ENCODE measurements at regions not wholly inside any gene's neighbourhood (a gene's known extent, or its start where the extent isn't known, plus 50 kb on each side); places are given as distances from the start of the nearest gene placed in this dataset.

GRCh38 chr5:23367874-23368273 is 139.5 kb upstream of the PRDM9 start:
- no peak for DNase-seq (ENCODE audit: low read depth)

- no peak for DNase-seq (ENCODE audit: low read depth)
These were observed 154.1 kb upstream of the PRDM9 start for GRCh38 chr5:23353286-23353685.

- DNase-seq (ENCODE audit: low read depth): no peak
These were observed 155.0 kb upstream of the PRDM9 start for GRCh38 chr5:23352446-23352845.

GRCh38 chr5:23343121-23343520 is 164.3 kb upstream of the PRDM9 start:
- no peak for DNase-seq (ENCODE audit: low read depth)

GRCh38 chr5:23332650-23333251 is 174.7 kb upstream of the PRDM9 start:
- DNase-seq (ENCODE audit: low read depth): no peak

- DNase-seq (ENCODE audit: low read depth): no peak
These were observed 176.7 kb upstream of the PRDM9 start for GRCh38 chr5:23330726-23331125.

- no peak for DNase-seq (ENCODE audit: low read depth)
These were observed 187.5 kb upstream of the PRDM9 start for GRCh38 chr5:23319901-23320300.

- DNase-seq (ENCODE audit: low read depth): no peak
These were observed 188.4 kb upstream of the PRDM9 start for GRCh38 chr5:23318960-23319359.

GRCh38 chr5:23318166-23318565 is 189.2 kb upstream of the PRDM9 start:
- no peak for DNase-seq (ENCODE audit: low read depth)

GRCh38 chr5:23316060-23316591 is 191.3 kb upstream of the PRDM9 start:
- no peak for DNase-seq (ENCODE audit: low read depth)

- DNase-seq (ENCODE audit: low read depth): no peak
These were observed 192.6 kb upstream of the PRDM9 start for GRCh38 chr5:23314827-23315226.

GRCh38 chr5:23305055-23305454 is 202.4 kb upstream of the PRDM9 start:
- no peak for DNase-seq (ENCODE audit: low read depth)

- DNase-seq (ENCODE audit: low read depth): no peak
These were observed 203.6 kb upstream of the PRDM9 start for GRCh38 chr5:23303836-23304235.

GRCh38 chr5:23303435-23303834 is 204.0 kb upstream of the PRDM9 start:
- DNase-seq (ENCODE audit: low read depth): no peak

- no peak for DNase-seq (ENCODE audit: low read depth)
These were observed 205.0 kb upstream of the PRDM9 start for GRCh38 chr5:23302438-23302837.

- no peak for DNase-seq (ENCODE audit: low read depth)
These were observed 218.2 kb upstream of the PRDM9 start for GRCh38 chr5:23289162-23289561.

GRCh38 chr5:23284656-23285055 is 222.8 kb upstream of the PRDM9 start:
- no peak for DNase-seq (ENCODE audit: low read depth)

GRCh38 chr5:23274171-23274570 is 233.2 kb upstream of the PRDM9 start:
- no peak for DNase-seq (ENCODE audit: low read depth)

GRCh38 chr5:23269981-23270380 is 237.4 kb upstream of the PRDM9 start:
- no peak for DNase-seq (ENCODE audit: low read depth)

GRCh38 chr5:23268136-23268535 is 239.3 kb upstream of the PRDM9 start:
- no peak for DNase-seq (ENCODE audit: low read depth)

- DNase-seq (ENCODE audit: low read depth): no peak
These were observed 246.8 kb upstream of the PRDM9 start for GRCh38 chr5:23260621-23261020.

- DNase-seq (ENCODE audit: low read depth): no peak
These were observed 249.8 kb upstream of the PRDM9 start for GRCh38 chr5:23257656-23258055.

- DNase-seq (ENCODE audit: low read depth): no peak
These were observed 253.7 kb upstream of the PRDM9 start for GRCh38 chr5:23253621-23254198.

- no peak for DNase-seq (ENCODE audit: low read depth)
These were observed 264.5 kb upstream of the PRDM9 start for GRCh38 chr5:23242891-23243290.

Data from forelimb muscle (tissue), 1 donor.